Ovary (tissue), 7 donors: ENCODE measurements at regions not wholly inside any gene's neighbourhood (a gene's known extent, or its start where the extent isn't known, plus 50 kb on each side); places are given as distances from the start of the nearest gene placed in this dataset.

Source experiments
- DNase-seq, 5 donors: peaks; one replicate each; pipeline ENCODE4 v3.0.0-alpha.2; 2019 to 2020
- H3K27ac ChIP-seq, 2 donors: fragments of 200-600 bp; one replicate each; pipeline versions ENCODE4 v1.5.1 to v1.8.0; 2019 to 2022
- H3K27me3 ChIP-seq: fragments of 200-600 bp; one replicate; pipeline ENCODE4 v1.8.0; 2022
- H3K36me3 ChIP-seq: fragments of 200-600 bp; sonication (generic); one replicate; pipeline ENCODE4 v1.5.1; 2019
- H3K4me1 ChIP-seq: one replicate; pipeline ENCODE4 v1.8.1; 2013; ENCODE audit warnings: mild to moderate bottlenecking, moderate library complexity; ENCODE audit not compliant: insufficient read depth
- H3K4me3 ChIP-seq: fragments of 200-600 bp; sonication (generic); one replicate; pipeline ENCODE4 v1.5.1; 2017
- H3K9me3 ChIP-seq, 2 donors: fragments of 200-600 bp in 1 of 2; sonication (generic) in 1 of 2; one replicate each; pipeline versions ENCODE4 v1.5.1 to v1.8.1; 2013 to 2019; ENCODE audit warnings: mild to moderate bottlenecking in 1 of 2, moderate library complexity in 1 of 2
- CTCF ChIP-seq, 3 donors: fragments of 450-650 bp in 2 of 3; fragments of 200-600 bp in 1 of 3; IDR thresholded peaks; one replicate each; pipeline versions ENCODE4 v1.5.1 to v1.8.0; 2016 to 2022; ENCODE audit warnings: antibody characterized with exemption in 3 of 3, mild to moderate bottlenecking in 1 of 3
- EP300 ChIP-seq: sonication (generic); formaldehyde crosslinking; IDR thresholded peaks from one replicate; pipeline ENCODE4 v1.6.1; 2017; ENCODE audit warnings: antibody characterized with exemption
- POLR2A ChIP-seq: fragments of 450-650 bp; IDR thresholded peaks from one replicate; pipeline ENCODE4 v1.6.1; 2017; ENCODE audit warnings: antibody characterized with exemption, mild to moderate bottlenecking, moderate library complexity
- WGBS, 3 donors: extraction: QIAGEN DNeasy Blood & Tissue Kit in 1 of 3; methylation state at CpG; one replicate each; pipeline versions ENCODE4 v1.1.5 to v1.1.7; 2013 to 2017; 5-methylcytosine and 5-hydroxymethylcytosine counted together
- intact Hi-C, 4 donors: fragments of 100-400 bp; cut with DNase I; formaldehyde crosslinking; loops; one replicate each; pipeline versions ENCODE4 v1.11.0 to v1.15.1; 2022 to 2023
- donor health status: DM: no; HTN: no; CAD: no; lungs with moderate emphysema.
- donor health status: DM: no; HTN: no; CAD: no.
- donor health status: Bipolar disorder and iron deficiency.
- donor health status: DM: no; HTN: no; CAD: no.
- donor health status: DM: yes; HTN: yes; CAD: no.

- H3K36me3 ChIP-seq = no peaks in the 10 kb centered on the region
- no peak overlapping the region for H3K27ac ChIP-seq
- H3K27me3 ChIP-seq = no peaks in the 10 kb centered on the region
- intact Hi-C loops = loop anchor here in 2 of 4 donors (5.0 to 10.0 kb wide), 2 partner anchors 875 to 1448 kb away; no protein-coding TSS in a partner anchor
- H3K9me3 ChIP-seq = no peaks in the 10 kb centered on the region
- H3K4me1 ChIP-seq = no peaks in the 10 kb centered on the region
- DNase-seq = no peak
- TF ChIP-seq CTCF (IDR thresholded peaks at IDR 0.05) = no peak
- TF ChIP-seq POLR2A = no peak
- no peak for TF ChIP-seq EP300
- no peak overlapping the region for H3K4me3 ChIP-seq
Measured at GRCh38 chr13:103289681-103290080, 223.5 kb upstream of the SLC10A2 start.

DNA sequence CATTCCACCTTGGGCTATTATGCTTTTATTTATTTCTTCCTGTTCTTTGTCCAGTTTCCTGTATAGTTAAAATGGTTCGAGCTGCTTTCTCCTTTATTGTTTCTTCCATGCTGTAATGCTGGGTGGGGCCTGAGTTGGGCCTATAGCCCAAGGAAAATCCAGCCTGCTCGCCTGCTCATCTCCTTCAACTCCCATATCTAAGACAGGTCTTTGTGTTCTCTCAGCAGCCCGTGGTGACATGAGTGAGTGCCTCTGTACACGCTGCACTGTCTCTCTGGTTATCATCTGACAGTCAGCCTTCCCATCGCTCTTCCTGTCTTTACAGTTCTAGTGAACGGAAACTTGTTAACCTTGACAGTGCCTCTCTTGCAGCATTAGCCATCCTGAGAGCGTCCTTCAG is 221.9 kb upstream of the SLC10A2 start:
- no peak for DNase-seq
- 63 to 66% (median 66%) methylated on average over 7 of the region's 7 CpGs for WGBS, 3 donors
- intact Hi-C loops = no loop called here
- H3K9me3 ChIP-seq = no peaks in the 10 kb centered on the region
- H3K27me3 ChIP-seq = no peaks in the 10 kb centered on the region
- H3K36me3 ChIP-seq = no peaks in the 10 kb centered on the region
- no peak overlapping the region for H3K4me3 ChIP-seq
- H3K4me1 ChIP-seq = no peaks in the 10 kb centered on the region
- no peak overlapping the region for H3K27ac ChIP-seq
- TF ChIP-seq EP300 (no peak), POLR2A (no peak), CTCF (IDR thresholded peaks at IDR 0.05) (no peak)

DNA sequence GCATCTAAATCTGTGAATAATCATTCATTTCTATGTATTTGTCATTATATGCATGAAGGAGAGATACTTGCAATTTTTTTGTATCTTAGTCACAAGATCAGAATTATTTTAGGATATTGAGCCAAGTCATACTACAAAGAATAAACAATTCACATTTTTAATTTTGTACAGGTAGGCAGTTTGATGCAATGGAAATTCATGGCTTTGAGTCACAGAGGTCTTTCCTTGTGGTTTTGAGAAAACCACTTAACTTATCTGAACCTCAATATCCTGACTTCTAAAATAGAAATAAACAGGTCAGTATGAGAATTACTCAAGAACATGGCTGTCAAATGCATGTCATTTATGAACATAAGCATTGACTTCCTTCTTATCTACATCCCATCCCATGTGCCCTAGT is 221.4 kb upstream of the SLC10A2 start:
- intact Hi-C loops = no loop called here
- no peak overlapping the region for H3K27ac ChIP-seq
- H3K4me3 ChIP-seq = no peak overlapping the region
- H3K4me1 ChIP-seq = no peaks in the 10 kb centered on the region
- H3K9me3 ChIP-seq = no peaks in the 10 kb centered on the region
- no peak for TF ChIP-seq EP300
- TF ChIP-seq CTCF (IDR thresholded peaks at IDR 0.05) = no peak
- TF ChIP-seq POLR2A = no peak
- no peaks in the 10 kb centered on the region for H3K36me3 ChIP-seq
- H3K27me3 ChIP-seq = no peaks in the 10 kb centered on the region
- no peak for DNase-seq

GRCh38 chr13:103284466-103284865 is 218.2 kb upstream of the SLC10A2 start:
- H3K9me3 ChIP-seq = no peaks in the 10 kb centered on the region
- H3K27me3 ChIP-seq = no peaks in the 10 kb centered on the region
- no peaks in the 10 kb centered on the region for H3K4me1 ChIP-seq
- H3K36me3 ChIP-seq = no peaks in the 10 kb centered on the region
- no peak overlapping the region for H3K27ac ChIP-seq
- 0 to 5% (median 4%) methylated on average over 2 of the region's 2 CpGs for WGBS, 3 donors
- intact Hi-C loops = no loop called here
- DNase-seq = no peak
- TF ChIP-seq POLR2A (no peak), EP300 (no peak), CTCF (IDR thresholded peaks at IDR 0.05) (no peak)
- H3K4me3 ChIP-seq = no peak overlapping the region

DNA sequence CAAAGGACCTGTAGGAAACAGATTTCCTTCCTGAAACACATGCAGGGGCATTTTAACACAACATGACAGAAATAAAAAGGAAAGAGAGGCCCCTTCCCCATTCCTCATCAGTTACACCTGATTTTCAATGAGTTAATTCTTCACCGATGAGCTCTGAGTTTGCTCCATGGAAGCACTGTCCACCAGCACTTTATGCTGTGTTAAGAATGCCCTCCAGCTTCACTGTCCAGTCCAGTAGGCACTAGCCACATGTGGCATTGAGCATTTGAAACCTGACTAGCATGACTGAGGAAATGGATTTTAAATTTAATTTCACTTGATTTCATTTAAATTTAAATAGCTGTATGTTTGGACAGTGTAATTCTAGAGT is 217.2 kb upstream of the SLC10A2 start:
- H3K4me3 ChIP-seq = no peak overlapping the region
- H3K4me1 ChIP-seq = no peaks in the 10 kb centered on the region
- WGBS, 3 donors = 61 to 73% (median 67%) methylated on average over 1 of the region's 1 CpG
- no peaks in the 10 kb centered on the region for H3K36me3 ChIP-seq
- H3K9me3 ChIP-seq = no peaks in the 10 kb centered on the region
- no peaks in the 10 kb centered on the region for H3K27me3 ChIP-seq
- intact Hi-C loops = no loop called here
- no peak for TF ChIP-seq POLR2A
- TF ChIP-seq EP300 = no peak
- TF ChIP-seq CTCF (IDR thresholded peaks at IDR 0.05) = no peak
- H3K27ac ChIP-seq = no peak overlapping the region
- no peak for DNase-seq
